Fibroblast of lung (primary cell): ENCODE measurements at regions not wholly inside any gene's neighbourhood (a gene's known extent, or its start where the extent isn't known, plus 50 kb on each side); places are given as distances from the start of the nearest gene placed in this dataset.
A peak's percentile ranks its signal among the peaks of the same experiment; 100 is the strongest.

Experiments used
- DNase-seq, 2 donors: peaks; one replicate each; pipeline versions ENCODE4 v3.0.0 to v3.0.0-alpha.2; 2010; ENCODE audit warnings: low read depth in 2 of 2
- H2AFZ ChIP-seq: 2 replicates; pipeline ENCODE4 v1.5.1; 2012; ENCODE audit warnings: low read length, control low read depth, inconsistent platforms
- H3K27ac ChIP-seq: 2 replicates; pipeline ENCODE4 v1.5.1; 2011; ENCODE audit warnings: low read length, control low read depth; ENCODE audit not compliant: insufficient read depth
- H3K27me3 ChIP-seq: 2 replicates; pipeline ENCODE4 v1.5.1; 2011; ENCODE audit warnings: mild to moderate bottlenecking, low read length; ENCODE audit not compliant: control insufficient read depth, insufficient read depth
- H3K36me3 ChIP-seq: 2 replicates; pipeline ENCODE4 v1.5.1; 2011; ENCODE audit warnings: low read length; ENCODE audit not compliant: control insufficient read depth, insufficient read depth
- H3K4me1 ChIP-seq: 2 replicates; pipeline ENCODE4 v1.5.1; 2011; ENCODE audit warnings: low read length; ENCODE audit not compliant: control insufficient read depth, insufficient read depth; ENCODE audit errors: extremely low read depth
- H3K4me2 ChIP-seq: 2 replicates; pipeline ENCODE4 v1.5.1; 2011; ENCODE audit warnings: low read length, control low read depth; ENCODE audit not compliant: insufficient read depth; ENCODE audit errors: extremely low read depth
- H3K4me3 ChIP-seq, 4 experiments: fragments of 200-600 bp in 1 of 4; sonication (generic) in 1 of 4; replicated peaks in 1 of 4; 2 replicates each; pipeline ENCODE4 v1.5.1; 2011 to 2016; ENCODE audit warnings: low read length in 4 of 4, low read depth in 3 of 4, mild to moderate bottlenecking in 3 of 4, control low read depth in 2 of 4, inconsistent platforms in 1 of 4, mixed read lengths in 1 of 4; ENCODE audit not compliant: insufficient read depth in 1 of 4; ENCODE audit errors: control extremely low read depth in 1 of 4
- H3K79me2 ChIP-seq: 2 replicates; pipeline ENCODE4 v1.5.1; 2012; ENCODE audit warnings: mild to moderate bottlenecking, low read length, inconsistent platforms; ENCODE audit not compliant: control insufficient read depth, insufficient read depth
- H3K9ac ChIP-seq: 2 replicates; pipeline ENCODE4 v1.5.1; 2011; ENCODE audit warnings: mild to moderate bottlenecking, low read length, control low read depth; ENCODE audit not compliant: insufficient read depth
- H3K9me3 ChIP-seq: 2 replicates; pipeline ENCODE4 v1.5.1; 2012; ENCODE audit warnings: low read depth, low read length; ENCODE audit not compliant: control insufficient read depth, insufficient read depth
- H4K20me1 ChIP-seq: 2 replicates; pipeline ENCODE4 v1.5.1; 2011; ENCODE audit warnings: low read length; ENCODE audit not compliant: control insufficient read depth, insufficient read depth; ENCODE audit errors: extremely low read depth
- CTCF ChIP-seq, 2 donors: IDR thresholded peaks in 1 of 2; conservative IDR thresholded peaks in 1 of 2; 1 replicate in 1 of 2; 2 replicates in 1 of 2; pipeline ENCODE4 v1.5.1; 2011 to 2012; ENCODE audit warnings: low read length in 2 of 2, control low read depth in 1 of 2, inconsistent platforms in 1 of 2, low read depth in 1 of 2, mild to moderate bottlenecking in 1 of 2
- EZH2 ChIP-seq: IDR thresholded peaks from 2 replicates; pipeline ENCODE4 v1.5.1; 2012; ENCODE audit warnings: low read length, control low read depth, mild to moderate bottlenecking; ENCODE audit errors: missing control alignments

- no peak overlapping the region for H3K9ac ChIP-seq
- H3K9me3 ChIP-seq, result no peaks in the 10 kb centered on the region
- H3K27ac ChIP-seq, result no peak overlapping the region
- no peaks in the 10 kb centered on the region for H3K36me3 ChIP-seq
- no peak overlapping the region for H3K4me2 ChIP-seq
- H3K79me2 ChIP-seq, result no peaks in the 10 kb centered on the region
- no peak overlapping the region for H2AFZ ChIP-seq
- H4K20me1 ChIP-seq, result no peaks in the 10 kb centered on the region
- DNase-seq, result peak in 1 of 2 donors; percentile 11
- no peak overlapping the region for H3K4me3 ChIP-seq
- no peaks in the 10 kb centered on the region for H3K4me1 ChIP-seq
- H3K27me3 ChIP-seq, result no peaks in the 10 kb centered on the region
- TF ChIP-seq CTCF (conservative IDR thresholded peaks at IDR 0.05 in 1 of 2, IDR thresholded peaks at IDR 0.05 in 1 of 2; ENCODE audit: low read depth in 1 of 2, low read length in 2 of 2), result no peak
- TF ChIP-seq EZH2, result no peak
Observed at GRCh38 chr14:86790408-86791364, 1202.3 kb downstream of the GALC start.

- Histone ChIP-seq H3K9ac (no peak overlapping the region), H3K4me1 (no peaks in the 10 kb centered on the region), H3K79me2 (no peaks in the 10 kb centered on the region), H3K36me3 (no peaks in the 10 kb centered on the region), H3K27ac (no peak overlapping the region), H3K4me3 (no peak overlapping the region), H2AFZ (no peak overlapping the region), H3K27me3 (no peaks in the 10 kb centered on the region), H3K4me2 (no peak overlapping the region), H4K20me1 (no peaks in the 10 kb centered on the region), H3K9me3 (no peaks in the 10 kb centered on the region)
- TF ChIP-seq EZH2 (no peak), CTCF (conservative IDR thresholded peaks at IDR 0.05 in 1 of 2, IDR thresholded peaks at IDR 0.05 in 1 of 2; ENCODE audit: low read depth in 1 of 2, low read length in 2 of 2) (no peak)
- peak; percentile 14 to 24 for DNase-seq
Observed at GRCh38 chr14:86788224-86788623, 1204.8 kb downstream of the GALC start.

GRCh38 chr14:86787717-86788116 lies 1205.3 kb downstream of the GALC start:
- DNase-seq, result peak; percentile 14 to 75
- H3K4me2 ChIP-seq, result no peak overlapping the region

More at GRCh38 chr14:86787717-86788116, 1205.3 kb downstream of the GALC start:
- H3K9ac ChIP-seq, result no peak overlapping the region
- H3K27me3 ChIP-seq, result no peaks in the 10 kb centered on the region
- no peak overlapping the region for H2AFZ ChIP-seq
- no peaks in the 10 kb centered on the region for H3K79me2 ChIP-seq
- H4K20me1 ChIP-seq, result no peaks in the 10 kb centered on the region
- no peak overlapping the region for H3K4me3 ChIP-seq
- no peaks in the 10 kb centered on the region for H3K36me3 ChIP-seq
- no peak for TF ChIP-seq CTCF (conservative IDR thresholded peaks at IDR 0.05 in 1 of 2, IDR thresholded peaks at IDR 0.05 in 1 of 2; ENCODE audit: low read depth in 1 of 2, low read length in 2 of 2)
- TF ChIP-seq EZH2, result no peak
- no peaks in the 10 kb centered on the region for H3K9me3 ChIP-seq
- H3K4me1 ChIP-seq, result no peaks in the 10 kb centered on the region
- no peak overlapping the region for H3K27ac ChIP-seq
